GM10248 (cell line): ENCODE measurements at regions not wholly inside any gene's neighbourhood (a gene's known extent, or its start where the extent isn't known, plus 50 kb on each side); places are given as distances from the start of the nearest gene placed in this dataset.

ENCODE experiments used
- CTCF ChIA-PET: fragments of 300-600 bp; sonication (Branson Sonifier 250); formaldehyde crosslinking; extraction: SDS; loops from one replicate; lab custom pipeline; 2021; ENCODE audit warnings: antibody characterized with exemption; lab: Yijun Ruan, JAX
- POLR2A ChIA-PET: fragments of 350-650 bp; sonication (Branson Sonifier 250); formaldehyde crosslinking; extraction: SDS; loops from one replicate; lab custom pipeline; 2020; ENCODE audit warnings: antibody characterized with exemption; lab: Yijun Ruan, JAX
- DNase-seq: peaks from one replicate; pipeline ENCODE4 v3.0.0; 2012; ENCODE audit errors: extremely low spot score
- TF ChIP-seq, protein P1 (sequence below): IDR thresholded peaks from 2 replicates; pipeline ENCODE4 v1.5.1; 2012; ENCODE audit warnings: mild to moderate bottlenecking, low read depth; ENCODE audit errors: extremely low read depth, missing control alignments, control extremely low read depth

GRCh38 chr18:66143029-66143428, 392.2 kb downstream of the CDH7 start:
- DNase-seq = no peak
- TF ChIP-seq, protein P1, sequence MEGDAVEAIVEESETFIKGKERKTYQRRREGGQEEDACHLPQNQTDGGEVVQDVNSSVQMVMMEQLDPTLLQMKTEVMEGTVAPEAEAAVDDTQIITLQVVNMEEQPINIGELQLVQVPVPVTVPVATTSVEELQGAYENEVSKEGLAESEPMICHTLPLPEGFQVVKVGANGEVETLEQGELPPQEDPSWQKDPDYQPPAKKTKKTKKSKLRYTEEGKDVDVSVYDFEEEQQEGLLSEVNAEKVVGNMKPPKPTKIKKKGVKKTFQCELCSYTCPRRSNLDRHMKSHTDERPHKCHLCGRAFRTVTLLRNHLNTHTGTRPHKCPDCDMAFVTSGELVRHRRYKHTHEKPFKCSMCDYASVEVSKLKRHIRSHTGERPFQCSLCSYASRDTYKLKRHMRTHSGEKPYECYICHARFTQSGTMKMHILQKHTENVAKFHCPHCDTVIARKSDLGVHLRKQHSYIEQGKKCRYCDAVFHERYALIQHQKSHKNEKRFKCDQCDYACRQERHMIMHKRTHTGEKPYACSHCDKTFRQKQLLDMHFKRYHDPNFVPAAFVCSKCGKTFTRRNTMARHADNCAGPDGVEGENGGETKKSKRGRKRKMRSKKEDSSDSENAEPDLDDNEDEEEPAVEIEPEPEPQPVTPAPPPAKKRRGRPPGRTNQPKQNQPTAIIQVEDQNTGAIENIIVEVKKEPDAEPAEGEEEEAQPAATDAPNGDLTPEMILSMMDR = no peak
- ChIA-PET POLR2A (no interaction called here), CTCF (no interaction called here)

GRCh38 chr18:66141716-66142115, 390.9 kb downstream of the CDH7 start:
- POLR2A ChIA-PET = no interaction called here
- TF ChIP-seq, protein P1 = no peak
- DNase-seq = no peak
- CTCF ChIA-PET = no interaction called here

DNA sequence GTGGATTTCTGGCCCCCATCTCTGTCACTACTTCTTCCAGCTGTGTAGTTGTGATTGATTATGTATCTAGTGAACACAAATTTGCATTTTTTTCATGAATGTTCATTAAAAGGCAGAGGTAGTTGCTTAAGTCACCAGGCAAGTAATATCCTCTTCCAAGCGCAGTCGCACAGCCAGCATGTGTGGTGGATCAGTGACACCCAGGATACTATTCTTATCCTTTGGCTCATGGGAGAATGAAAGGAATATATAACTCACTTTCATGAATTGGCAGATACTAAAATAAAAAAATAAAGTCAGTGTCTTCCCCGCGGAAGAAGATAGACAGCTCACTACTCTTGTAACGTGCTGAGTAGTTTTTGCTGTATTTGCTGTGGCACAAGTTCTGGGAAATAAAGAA, 387.8 kb downstream of the CDH7 start:
- TF ChIP-seq, protein P1 = no peak
- CTCF ChIA-PET = no interaction called here
- POLR2A ChIA-PET = no interaction called here
- no peak for DNase-seq

- TF ChIP-seq, protein P1 = no peak
- ChIA-PET CTCF (interaction anchor here (1.0 kb wide), 1 partner anchor 9 kb away, joined by 3 read pairs; no protein-coding TSS in a partner anchor), POLR2A (no interaction called here)
- no peak for DNase-seq
Observed at GRCh38 chr18:66136039-66136438, 385.2 kb downstream of the CDH7 start.

DNA sequence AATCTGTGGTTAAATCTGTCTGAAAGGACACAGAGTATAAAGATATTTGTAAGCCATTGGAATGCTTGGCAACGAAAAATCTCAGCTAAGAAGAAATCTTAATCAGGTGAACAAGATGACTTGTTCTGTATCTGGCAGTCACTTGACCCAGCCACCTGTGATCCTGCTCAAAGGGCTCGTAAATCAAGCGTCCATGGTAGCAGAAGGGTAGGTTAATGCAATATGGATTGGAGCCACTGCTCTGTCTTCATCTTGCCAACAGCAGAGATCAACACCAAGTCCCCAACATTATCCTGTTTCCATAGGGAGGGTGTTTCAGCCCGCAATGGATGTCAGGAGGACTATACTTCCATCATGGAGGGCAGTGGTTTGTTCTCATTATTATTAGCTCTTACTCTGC, 378.4 kb downstream of the CDH7 start:
- ChIA-PET POLR2A (no interaction called here), CTCF (no interaction called here)
- DNase-seq = no peak
- TF ChIP-seq, protein P1 = no peak

GRCh38 chr18:66126266-66126665, 375.5 kb downstream of the CDH7 start:
- TF ChIP-seq, protein P1 = no peak
- no peak for DNase-seq
- POLR2A ChIA-PET = no interaction called here
- CTCF ChIA-PET = interaction anchor here (1.5 kb wide), 1 partner anchor 30 kb away, joined by 3 read pairs; no protein-coding TSS in a partner anchor

DNA sequence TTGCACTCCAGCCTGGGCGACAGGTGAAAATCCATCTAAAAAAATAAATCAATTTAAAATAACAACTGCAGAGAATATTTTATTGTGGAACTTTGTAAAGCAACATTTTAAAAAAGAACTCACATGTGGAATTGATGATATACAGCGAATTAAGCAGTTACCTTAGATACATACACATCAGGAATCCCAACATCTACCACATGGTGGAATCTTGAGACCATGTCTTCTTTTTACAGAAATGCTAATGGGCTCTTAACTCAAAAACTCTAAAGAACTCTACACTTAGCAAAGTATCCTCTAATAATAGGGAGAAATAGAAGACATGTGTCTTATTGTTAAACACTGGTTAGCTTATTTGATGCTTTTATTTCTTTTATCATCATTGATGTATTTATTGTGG, 373.6 kb downstream of the CDH7 start:
- POLR2A ChIA-PET = no interaction called here
- TF ChIP-seq, protein P1 = peak; percentile 25
- CTCF ChIA-PET = no interaction called here
- no peak for DNase-seq
